ENCODE measurements at regions not wholly inside any gene's neighbourhood (a gene's known extent, or its start where the extent isn't known, plus 50 kb on each side); places are given as distances from the start of the nearest gene placed in this dataset.

DNA sequence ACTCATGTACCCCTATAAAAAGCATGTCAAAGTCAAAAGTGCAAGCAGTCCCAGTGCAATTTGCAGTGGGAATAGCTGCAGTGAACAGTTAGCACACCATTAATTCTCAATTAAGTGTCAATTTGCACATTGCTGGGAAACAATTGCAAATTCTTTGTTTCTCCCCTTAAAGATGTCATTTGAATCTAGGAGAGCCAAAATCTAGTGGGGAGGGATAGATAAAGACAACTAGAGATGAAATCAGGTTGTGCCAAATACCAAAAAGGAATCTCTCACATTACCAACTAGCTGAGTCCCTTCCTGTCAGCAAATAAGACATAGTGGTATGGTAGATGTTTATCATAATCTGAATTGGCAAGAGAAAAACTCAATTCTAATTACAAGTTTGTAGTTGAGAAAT, 330.7 kb downstream of the NUF2 start:
- no peak overlapping the region for H3K4me3 ChIP-seq (ENCODE audit: low read depth, poor library complexity, severe bottlenecking)
- intact Hi-C loops (cut with DNase I; ENCODE audit: low total_unique reads): no loop called here
- DNase-seq (ENCODE audit: low spot score in 2 of 2): no peak
- TF ChIP-seq, protein P1, sequence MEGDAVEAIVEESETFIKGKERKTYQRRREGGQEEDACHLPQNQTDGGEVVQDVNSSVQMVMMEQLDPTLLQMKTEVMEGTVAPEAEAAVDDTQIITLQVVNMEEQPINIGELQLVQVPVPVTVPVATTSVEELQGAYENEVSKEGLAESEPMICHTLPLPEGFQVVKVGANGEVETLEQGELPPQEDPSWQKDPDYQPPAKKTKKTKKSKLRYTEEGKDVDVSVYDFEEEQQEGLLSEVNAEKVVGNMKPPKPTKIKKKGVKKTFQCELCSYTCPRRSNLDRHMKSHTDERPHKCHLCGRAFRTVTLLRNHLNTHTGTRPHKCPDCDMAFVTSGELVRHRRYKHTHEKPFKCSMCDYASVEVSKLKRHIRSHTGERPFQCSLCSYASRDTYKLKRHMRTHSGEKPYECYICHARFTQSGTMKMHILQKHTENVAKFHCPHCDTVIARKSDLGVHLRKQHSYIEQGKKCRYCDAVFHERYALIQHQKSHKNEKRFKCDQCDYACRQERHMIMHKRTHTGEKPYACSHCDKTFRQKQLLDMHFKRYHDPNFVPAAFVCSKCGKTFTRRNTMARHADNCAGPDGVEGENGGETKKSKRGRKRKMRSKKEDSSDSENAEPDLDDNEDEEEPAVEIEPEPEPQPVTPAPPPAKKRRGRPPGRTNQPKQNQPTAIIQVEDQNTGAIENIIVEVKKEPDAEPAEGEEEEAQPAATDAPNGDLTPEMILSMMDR (IDR thresholded peaks at IDR 0.05): no peak
- TF ChIP-seq POLR2A (IDR thresholded peaks at IDR 0.05): no peak

DNA sequence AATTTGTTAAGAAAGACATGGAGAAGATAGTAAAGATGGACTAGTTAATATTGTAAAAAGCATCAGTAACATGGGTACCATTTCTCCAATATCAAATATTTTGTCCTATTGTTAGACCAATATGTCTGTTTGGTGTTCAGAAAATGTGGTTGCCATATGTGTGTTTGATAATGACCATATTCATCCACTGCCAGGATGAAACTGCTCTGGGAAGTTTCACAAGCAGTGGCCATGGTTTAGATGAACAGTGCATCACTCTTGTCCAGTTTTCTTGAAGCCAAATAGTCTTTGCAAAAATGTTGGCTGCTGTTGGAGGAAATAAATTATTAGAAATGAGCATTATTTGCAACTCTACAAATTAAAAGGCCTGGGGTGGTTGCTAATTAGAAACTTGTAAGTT, 333.8 kb downstream of the NUF2 start:
- no peak for DNase-seq (ENCODE audit: low spot score in 2 of 2)
- intact Hi-C loops (cut with DNase I; ENCODE audit: low total_unique reads): no loop called here
- TF ChIP-seq, protein P1 (IDR thresholded peaks at IDR 0.05): no peak
- TF ChIP-seq POLR2A (IDR thresholded peaks at IDR 0.05): no peak
- H3K4me3 ChIP-seq (ENCODE audit: low read depth, poor library complexity, severe bottlenecking): no peak overlapping the region

DNA sequence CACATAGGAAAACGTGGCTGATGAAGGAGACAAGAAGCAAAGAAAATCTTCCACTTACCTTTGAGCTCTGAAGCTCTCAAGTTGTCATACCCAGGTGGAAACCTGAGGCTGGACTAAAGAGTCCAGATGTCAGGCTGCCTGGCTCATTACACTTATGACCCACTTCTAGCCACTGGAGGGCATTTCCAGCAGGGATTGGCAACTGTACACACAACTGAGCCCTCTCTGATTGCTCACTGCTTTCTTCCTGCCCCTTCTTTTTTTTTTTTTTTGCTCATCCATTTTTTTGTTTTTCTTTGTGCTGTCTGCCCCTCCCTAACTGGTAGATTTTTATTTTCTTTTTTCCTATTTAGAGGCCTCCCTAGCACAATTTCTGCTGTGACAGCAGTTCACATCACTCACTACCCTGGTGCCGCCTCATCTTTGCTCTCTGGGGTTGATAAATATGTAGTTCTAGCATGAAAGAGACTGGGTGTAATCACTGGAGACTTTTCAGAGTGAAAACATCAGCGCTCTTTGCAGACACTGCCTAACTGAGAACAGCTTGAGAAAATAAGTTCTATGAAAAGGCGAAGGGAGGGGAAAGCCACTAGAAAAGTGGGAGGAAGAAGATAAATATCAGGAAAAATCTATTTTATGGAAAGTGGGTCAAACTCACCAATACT, 334.5 kb downstream of the NUF2 start:
- TF ChIP-seq POLR2A (IDR thresholded peaks at IDR 0.05): no peak
- TF ChIP-seq, protein P1 (IDR thresholded peaks at IDR 0.05): no peak
- no peak overlapping the region for H3K4me3 ChIP-seq (ENCODE audit: low read depth, poor library complexity, severe bottlenecking)
- intact Hi-C loops (cut with DNase I; ENCODE audit: low total_unique reads): no loop called here
- WGBS, 2 donors: 50 to 58% methylated on average over 4 of the region's 4 CpGs
- no peak for DNase-seq (ENCODE audit: low spot score in 2 of 2)

DNA sequence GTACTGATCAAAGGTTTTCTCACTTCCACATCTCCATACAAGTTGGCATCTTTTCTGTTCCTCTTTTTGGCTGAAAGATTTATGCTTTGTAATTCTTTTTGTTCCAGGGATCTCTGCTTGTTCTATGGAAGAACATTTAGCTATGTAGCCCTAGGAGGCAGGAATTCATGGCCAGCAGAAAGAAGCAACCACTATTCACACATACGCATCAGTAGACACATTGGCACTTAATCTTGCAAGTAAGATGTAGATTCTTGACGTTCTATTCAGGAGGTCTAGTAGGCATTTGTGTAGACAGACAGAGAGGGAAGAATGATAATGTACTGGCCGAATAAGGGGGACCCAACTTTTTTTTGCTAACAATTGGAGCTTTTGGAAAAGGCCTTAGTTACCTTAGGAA, 336.0 kb downstream of the NUF2 start:
- H3K4me3 ChIP-seq (ENCODE audit: low read depth, poor library complexity, severe bottlenecking): no peak overlapping the region
- DNase-seq (ENCODE audit: low spot score in 2 of 2): no peak
- TF ChIP-seq, protein P1 (IDR thresholded peaks at IDR 0.05): no peak
- TF ChIP-seq POLR2A (IDR thresholded peaks at IDR 0.05): no peak
- 79 to 81% methylated on average over 3 of the region's 3 CpGs for WGBS, 2 donors
- intact Hi-C loops (cut with DNase I; ENCODE audit: low total_unique reads): no loop called here

DNA sequence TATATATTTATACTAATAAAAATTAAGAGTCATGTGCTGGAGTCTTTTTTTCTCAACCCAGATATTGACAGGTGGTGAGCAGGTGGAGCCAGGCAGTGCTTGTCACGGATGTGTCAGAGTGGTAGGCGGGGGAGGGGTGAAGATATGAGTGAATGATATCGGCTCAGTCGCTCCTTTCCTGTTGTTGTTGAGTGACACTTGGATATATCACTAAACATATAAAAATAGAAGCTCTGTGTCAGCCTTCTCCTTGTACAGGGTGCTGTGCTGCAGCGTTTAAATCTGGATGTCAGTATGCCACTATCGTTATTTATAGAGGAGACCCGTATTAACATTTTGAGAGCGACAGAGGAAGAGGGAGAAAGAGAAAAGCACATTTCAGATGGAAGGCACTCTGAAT, 339.6 kb downstream of the NUF2 start:
- no peak for TF ChIP-seq POLR2A (IDR thresholded peaks at IDR 0.05)
- TF ChIP-seq, protein P1 (IDR thresholded peaks at IDR 0.05): no peak
- DNase-seq (ENCODE audit: low spot score in 2 of 2): no peak
- intact Hi-C loops (cut with DNase I; ENCODE audit: low total_unique reads): no loop called here
- no peak overlapping the region for H3K4me3 ChIP-seq (ENCODE audit: low read depth, poor library complexity, severe bottlenecking)
- WGBS, 2 donors: 76 to 79% methylated on average over 8 of the region's 8 CpGs

DNA sequence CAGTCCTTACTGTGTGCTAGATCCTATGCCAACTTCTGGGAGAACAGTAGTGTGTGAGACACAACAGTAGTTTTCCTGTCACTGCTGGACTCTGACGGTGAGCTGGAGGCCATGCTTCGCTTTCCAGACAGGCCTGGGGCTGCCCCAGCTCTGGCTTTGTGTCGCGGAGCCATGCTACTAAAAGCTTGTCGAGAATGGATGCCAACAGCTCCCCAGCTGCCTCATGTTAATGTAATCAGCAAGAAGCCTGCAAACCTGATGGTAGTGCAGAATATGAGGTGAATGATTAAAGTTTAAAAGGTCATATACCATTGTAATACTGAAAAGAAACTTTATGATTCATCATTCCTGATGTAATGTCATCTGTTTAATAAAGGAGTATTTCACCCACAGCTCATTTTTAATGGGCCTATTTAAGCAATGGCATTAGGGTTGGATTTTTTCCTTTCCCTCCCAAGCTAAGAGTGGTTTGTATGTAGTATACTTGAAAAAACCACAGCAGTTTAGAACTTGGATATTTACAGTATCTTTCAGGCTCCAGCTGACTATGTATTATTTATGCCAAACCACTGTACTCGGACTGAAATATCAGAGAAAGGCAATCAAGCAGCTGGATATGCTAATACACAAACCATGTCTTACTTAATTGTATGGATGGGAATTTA, 343.0 kb downstream of the NUF2 start:
- TF ChIP-seq POLR2A (IDR thresholded peaks at IDR 0.05): no peak
- TF ChIP-seq, protein P1 (IDR thresholded peaks at IDR 0.05): no peak
- H3K4me3 ChIP-seq (ENCODE audit: low read depth, poor library complexity, severe bottlenecking): no peak overlapping the region
- intact Hi-C loops (cut with DNase I; ENCODE audit: low total_unique reads): no loop called here
- DNase-seq (ENCODE audit: low spot score in 2 of 2): no peak
- WGBS, 2 donors: 73 to 75% methylated on average over 6 of the region's 6 CpGs
